BLaER1 treated with 17β-estradiol and CSF1 and Interleukin-3, amounts not matched to agents 10 nM and 100 nM (cell line): ENCODE measurements at regions not wholly inside any gene's neighbourhood (a gene's known extent, or its start where the extent isn't known, plus 50 kb on each side); places are given as distances from the start of the nearest gene placed in this dataset.

Experiments
- H3K27ac ChIP-seq, 11 experiments: shearing (Covaris generic); formaldehyde crosslinking; 2 replicates each; pipeline ENCODE4 v1.8.1; 2022
- H3K27me3 ChIP-seq, 11 experiments: shearing (Covaris generic); formaldehyde crosslinking; 2 replicates each; pipeline ENCODE4 v1.8.1; 2022
- H3K36me3 ChIP-seq, 11 experiments: shearing (Covaris generic); formaldehyde crosslinking; 2 replicates each; pipeline ENCODE4 v1.8.1; 2022
- H3K4me1 ChIP-seq, 10 experiments: shearing (Covaris generic); formaldehyde crosslinking; 2 replicates each; pipeline ENCODE4 v1.8.1; 2022
- H3K4me2 ChIP-seq, 11 experiments: shearing (Covaris generic); formaldehyde crosslinking; 2 replicates each; pipeline ENCODE4 v1.8.1; 2022
- H3K4me3 ChIP-seq, 10 experiments: shearing (Covaris generic); formaldehyde crosslinking; 2 replicates each; pipeline ENCODE4 v1.8.1; 2022
- H3K9ac ChIP-seq, 11 experiments: shearing (Covaris generic); formaldehyde crosslinking; 2 replicates each; pipeline ENCODE4 v1.8.1; 2022
- H3K9me3 ChIP-seq, 11 experiments: shearing (Covaris generic); formaldehyde crosslinking; replicated peaks in 1 of 11; 2 replicates each; pipeline ENCODE4 v1.8.1; 2022
- H4K20me1 ChIP-seq, 11 experiments: shearing (Covaris generic); formaldehyde crosslinking; 2 replicates each; pipeline ENCODE4 v1.8.1; 2022
- Cebpa-rat ChIP-seq, 11 experiments: shearing (Covaris generic); IDR thresholded peaks; 2 replicates each; pipeline ENCODE4 v1.8.1; 2022

DNA sequence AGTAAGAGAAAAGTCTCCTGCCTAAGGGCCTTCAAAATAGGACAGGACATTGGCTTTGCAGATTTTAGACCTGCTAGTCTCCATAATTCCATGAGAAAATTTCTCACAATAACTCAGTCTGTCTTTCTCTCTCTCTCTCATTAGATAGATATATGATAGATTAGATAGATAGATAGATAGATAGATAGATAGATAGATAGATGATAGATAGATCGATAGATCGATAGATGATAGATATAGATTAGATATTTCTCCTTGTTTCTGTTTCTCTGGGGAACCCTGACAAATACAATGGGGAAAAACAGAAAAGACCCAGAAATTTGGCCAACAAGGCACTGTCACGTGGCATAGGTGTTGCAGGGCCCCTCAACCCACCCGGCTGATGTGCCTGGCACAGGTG lies 84.4 kb upstream of the ALDH1B1 start:
- Histone ChIP-seq H3K27me3 (no peaks in the 10 kb centered on the region), H3K9ac (no peak overlapping the region), H4K20me1 (peaks cover 0 to 6% (median 0%) of the 10 kb centered on the region in 11 experiments; a peak in 1 of 22 replicates), H3K36me3 (no peaks in the 10 kb centered on the region), H3K27ac (no peak overlapping the region), H3K4me2 (no peak overlapping the region; a peak in 1 of 22 replicates), H3K4me3 (no peak overlapping the region), H3K4me1 (peaks cover 13 to 32% (median 26%) of the 10 kb centered on the region in 10 experiments), H3K9me3 (peaks cover 0 to 10% (median 0%) of the 10 kb centered on the region in 11 experiments; a peak in 4 of 22 replicates)
- TF ChIP-seq Cebpa-rat (IDR thresholded peaks at IDR 0.05), result no peak

GRCh38 chr9:38306899-38307298 lies 85.6 kb upstream of the ALDH1B1 start:
- Histone ChIP-seq H3K4me2 (no peak overlapping the region), H3K27ac (no peak overlapping the region), H3K9ac (no peak overlapping the region), H3K27me3 (no peaks in the 10 kb centered on the region), H3K36me3 (no peaks in the 10 kb centered on the region), H3K9me3 (peaks cover 0 to 10% (median 0%) of the 10 kb centered on the region in 11 experiments; a peak in 4 of 22 replicates), H4K20me1 (peaks cover 0 to 5% (median 0%) of the 10 kb centered on the region in 11 experiments; a peak in 1 of 22 replicates), H3K4me3 (no peak overlapping the region), H3K4me1 (peaks cover 13 to 32% (median 26%) of the 10 kb centered on the region in 10 experiments)
- no peak for TF ChIP-seq Cebpa-rat (IDR thresholded peaks at IDR 0.05)

DNA sequence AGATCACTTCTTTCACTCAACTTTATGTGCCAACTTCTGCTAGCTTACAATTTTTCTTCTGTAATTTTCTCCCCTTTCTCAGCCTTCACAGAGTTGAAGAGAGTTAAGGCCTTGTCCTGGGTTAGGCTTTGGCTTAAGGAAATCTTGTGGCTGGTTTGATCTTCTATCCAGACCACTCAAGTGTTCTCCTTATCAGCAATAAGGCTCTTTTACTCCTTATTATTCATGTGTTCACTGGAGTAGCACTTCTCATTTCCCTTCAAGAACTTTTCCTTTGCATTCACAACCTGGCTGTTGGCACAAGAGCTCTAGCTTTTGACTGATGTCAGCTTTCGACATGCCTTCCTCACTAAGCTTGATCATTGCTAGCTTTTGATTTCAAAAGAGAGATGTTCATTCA lies 86.9 kb upstream of the ALDH1B1 start:
- Histone ChIP-seq H3K27me3 (no peaks in the 10 kb centered on the region), H3K36me3 (no peaks in the 10 kb centered on the region), H3K27ac (no peak overlapping the region), H3K4me1 (peaks cover 1 to 19% (median 14%) of the 10 kb centered on the region in 10 experiments), H3K4me3 (no peak overlapping the region), H3K9ac (no peak overlapping the region), H3K4me2 (no peak overlapping the region), H3K9me3 (peaks cover 0 to 10% (median 0%) of the 10 kb centered on the region in 11 experiments; a peak in 4 of 22 replicates), H4K20me1 (no peaks in the 10 kb centered on the region)
- no peak for TF ChIP-seq Cebpa-rat (IDR thresholded peaks at IDR 0.05)

DNA sequence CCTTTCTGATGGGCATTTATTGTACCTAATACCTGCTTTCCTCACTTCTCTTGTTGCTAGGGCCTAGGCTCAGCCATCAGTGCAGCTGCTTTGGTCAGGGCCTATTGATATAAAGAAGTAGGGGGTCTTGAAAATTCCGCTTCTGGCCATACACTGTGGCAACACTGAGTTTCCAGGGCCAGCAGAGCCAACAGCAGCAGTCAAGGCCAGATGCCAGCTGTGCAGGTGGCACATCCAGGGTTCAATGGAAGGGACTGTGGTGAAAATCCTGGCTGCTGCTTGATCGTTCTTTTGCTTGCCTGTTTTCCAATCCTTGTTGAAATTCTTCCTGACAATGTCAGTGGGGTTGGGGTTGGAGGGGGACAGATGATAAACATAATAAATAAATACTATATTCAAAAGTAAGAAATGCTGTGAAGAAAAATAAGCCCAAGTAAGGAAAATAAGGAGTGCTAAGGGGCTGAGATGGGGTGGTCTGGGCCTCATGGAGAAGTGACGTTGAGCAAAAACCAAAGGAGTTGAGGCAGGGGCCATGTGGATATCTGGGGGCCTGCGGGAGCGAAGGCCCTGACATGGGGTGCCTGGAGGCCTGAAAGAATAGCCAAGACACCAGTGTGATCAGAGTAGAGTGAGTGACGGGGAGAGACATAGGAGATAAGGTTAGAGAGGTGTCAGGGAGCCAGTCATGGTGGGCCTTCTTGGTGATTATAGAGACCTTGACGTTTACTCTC lies 91.0 kb upstream of the ALDH1B1 start:
- Histone ChIP-seq H3K27ac (no peak overlapping the region), H3K9me3 (peaks cover 0 to 8% (median 0%) of the 10 kb centered on the region in 11 experiments; a peak in 4 of 22 replicates), H3K4me2 (no peak overlapping the region), H3K4me3 (no peak overlapping the region), H3K9ac (no peak overlapping the region), H3K27me3 (no peaks in the 10 kb centered on the region), H3K4me1 (0 out of 20 replicates have a peak, but pooled peaks cover 0 to 3% (median 0%) of the 10 kb centered on the region in 10 experiments), H3K36me3 (no peaks in the 10 kb centered on the region), H4K20me1 (no peaks in the 10 kb centered on the region)
- no peak for TF ChIP-seq Cebpa-rat (IDR thresholded peaks at IDR 0.05)

DNA sequence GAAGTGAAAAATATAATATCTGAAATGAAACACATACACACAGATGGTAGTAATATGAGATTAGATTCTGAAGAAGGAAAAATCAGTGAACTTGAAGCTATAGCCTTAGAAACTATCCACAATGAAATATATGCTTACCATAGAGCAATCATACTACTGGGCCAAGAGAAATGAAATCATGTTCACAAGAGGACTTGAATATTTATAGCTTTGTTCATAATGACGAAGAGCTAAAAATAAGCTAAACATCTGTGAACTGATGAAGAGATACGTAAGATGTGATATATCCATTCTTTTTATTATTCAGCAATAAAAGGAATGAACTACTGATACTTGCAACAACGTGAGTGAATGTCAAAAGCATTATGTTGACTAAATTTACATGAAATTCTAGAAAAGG lies 92.6 kb upstream of the ALDH1B1 start:
- Histone ChIP-seq H3K4me2 (0 out of 22 replicates have a peak overlapping the region, but pooled peaks of 1 of the 11 experiments have one; percentile 10), H4K20me1 (no peaks in the 10 kb centered on the region), H3K9me3 (peaks cover 0 to 5% (median 0%) of the 10 kb centered on the region in 11 experiments; a peak in 3 of 22 replicates), H3K9ac (no peak overlapping the region), H3K27ac (no peak overlapping the region), H3K4me1 (0 out of 20 replicates have a peak, but pooled peaks cover 0 to 3% (median 0%) of the 10 kb centered on the region in 10 experiments), H3K27me3 (no peaks in the 10 kb centered on the region), H3K36me3 (no peaks in the 10 kb centered on the region), H3K4me3 (no peak overlapping the region)
- no peak for TF ChIP-seq Cebpa-rat (IDR thresholded peaks at IDR 0.05)

DNA sequence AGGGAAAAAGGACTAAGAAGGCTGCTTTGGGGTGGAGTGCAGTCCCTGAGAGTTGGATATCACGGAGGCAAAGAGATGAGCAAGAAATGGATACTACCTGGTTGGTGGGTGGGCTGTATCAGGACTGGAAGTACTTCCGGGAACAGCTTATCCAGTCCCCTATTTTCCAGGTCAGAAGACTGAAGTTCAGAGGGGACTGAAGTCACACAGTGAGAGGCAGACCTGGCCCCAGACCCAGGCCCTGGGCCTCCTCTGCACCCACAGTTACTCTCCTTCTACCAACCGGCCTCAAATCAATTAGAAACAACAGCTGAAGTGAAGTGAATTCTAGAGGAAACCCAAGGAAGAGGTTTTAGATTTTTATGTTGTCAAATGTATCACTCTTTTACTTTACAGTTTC lies 93.6 kb upstream of the ALDH1B1 start:
- Histone ChIP-seq H3K4me2 (no peak overlapping the region), H3K9ac (no peak overlapping the region), H4K20me1 (no peaks in the 10 kb centered on the region), H3K4me1 (0 out of 20 replicates have a peak, but pooled peaks cover 0 to 3% (median 0%) of the 10 kb centered on the region in 10 experiments), H3K9me3 (no peaks in the 10 kb centered on the region), H3K27ac (no peak overlapping the region), H3K36me3 (no peaks in the 10 kb centered on the region), H3K4me3 (no peak overlapping the region), H3K27me3 (no peaks in the 10 kb centered on the region)
- no peak for TF ChIP-seq Cebpa-rat (IDR thresholded peaks at IDR 0.05)

DNA sequence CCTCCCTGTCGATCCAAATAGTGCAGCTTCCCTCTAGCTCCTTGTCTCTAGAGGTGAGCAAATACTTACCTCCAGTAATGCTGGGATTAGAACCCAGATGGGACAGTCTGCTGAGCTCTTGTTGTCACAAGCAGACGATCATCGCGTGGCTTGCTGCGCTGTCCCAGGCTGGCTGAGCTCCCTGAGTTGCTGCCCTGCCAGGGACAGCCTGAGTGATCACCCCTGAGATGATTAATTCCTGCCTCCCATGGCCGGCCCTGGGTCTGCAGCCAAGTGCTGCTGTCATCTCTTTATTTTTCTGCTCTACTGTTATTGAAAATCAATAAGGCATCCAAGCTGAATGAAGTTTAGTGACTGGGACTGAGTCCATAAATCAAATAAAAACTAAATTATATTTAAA lies 94.0 kb upstream of the ALDH1B1 start:
- no peaks in the 10 kb centered on the region for H3K9me3 ChIP-seq
- no peak overlapping the region for H3K27ac ChIP-seq
- no peak overlapping the region for H3K4me3 ChIP-seq
- H3K4me1 ChIP-seq, result 0 out of 20 replicates have a peak, but pooled peaks cover 0 to 3% (median 0%) of the 10 kb centered on the region in 10 experiments
- no peaks in the 10 kb centered on the region for H3K27me3 ChIP-seq
- H3K36me3 ChIP-seq, result no peaks in the 10 kb centered on the region
- H3K9ac ChIP-seq, result no peak overlapping the region
- no peak for TF ChIP-seq Cebpa-rat (IDR thresholded peaks at IDR 0.05)
- no peak overlapping the region for H3K4me2 ChIP-seq
- no peaks in the 10 kb centered on the region for H4K20me1 ChIP-seq

GRCh38 chr9:38296807-38297206 lies 95.7 kb upstream of the ALDH1B1 start:
- no peak for TF ChIP-seq Cebpa-rat (IDR thresholded peaks at IDR 0.05)
- H4K20me1 ChIP-seq, result no peaks in the 10 kb centered on the region
- no peak overlapping the region for H3K4me3 ChIP-seq
- no peak overlapping the region for H3K27ac ChIP-seq
- no peaks in the 10 kb centered on the region for H3K36me3 ChIP-seq
- H3K27me3 ChIP-seq, result no peaks in the 10 kb centered on the region
- no peak overlapping the region for H3K9ac ChIP-seq
- H3K4me2 ChIP-seq, result no peak overlapping the region
- H3K9me3 ChIP-seq, result no peaks in the 10 kb centered on the region
- H3K4me1 ChIP-seq, result 0 out of 20 replicates have a peak, but pooled peaks cover 0 to 3% (median 0%) of the 10 kb centered on the region in 10 experiments

- H3K4me2 ChIP-seq, result no peak overlapping the region
- no peak overlapping the region for H3K27ac ChIP-seq
- H3K9me3 ChIP-seq, result no peaks in the 10 kb centered on the region
- H4K20me1 ChIP-seq, result no peaks in the 10 kb centered on the region
- no peak overlapping the region for H3K9ac ChIP-seq
- no peaks in the 10 kb centered on the region for H3K36me3 ChIP-seq
- no peaks in the 10 kb centered on the region for H3K27me3 ChIP-seq
- H3K4me1 ChIP-seq, result 0 out of 20 replicates have a peak, but pooled peaks cover 0 to 3% (median 0%) of the 10 kb centered on the region in 10 experiments
- no peak for TF ChIP-seq Cebpa-rat (IDR thresholded peaks at IDR 0.05)
- no peak overlapping the region for H3K4me3 ChIP-seq
These were observed 96.7 kb upstream of the ALDH1B1 start for GRCh38 chr9:38295764-38296163.
